ENCODE measurements at regions not wholly inside any gene's neighbourhood (a gene's known extent, or its start where the extent isn't known, plus 50 kb on each side); places are given as distances from the start of the nearest gene placed in this dataset.

DNA sequence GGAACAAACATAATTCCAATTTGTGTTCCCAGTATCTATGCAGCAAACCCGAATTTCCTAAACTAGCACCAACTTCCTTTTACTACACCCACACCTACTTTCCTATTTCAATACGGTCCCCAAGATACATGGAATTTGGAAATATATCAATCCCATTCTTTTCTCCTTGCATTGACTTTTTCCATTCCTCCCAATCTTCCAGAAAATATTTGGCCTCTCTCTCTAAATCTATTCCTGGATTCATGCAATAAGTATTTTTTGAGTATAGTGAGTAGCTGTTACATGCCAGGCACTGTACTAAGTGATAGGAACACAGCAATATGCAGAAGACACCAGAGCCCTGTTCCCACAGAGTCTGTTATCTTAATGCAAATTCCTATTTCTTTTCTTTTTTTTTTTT, 216.2 kb upstream of the PIK3R1 start:
- no peak for TF ChIP-seq RAD21 (IDR thresholded peaks at IDR 0.05; ENCODE audit: low read length)
- TF ChIP-seq POLR2AphosphoS5 (IDR thresholded peaks at IDR 0.05; ENCODE audit: low read depth, low read length): no peak
- TF ChIP-seq, protein P1, sequence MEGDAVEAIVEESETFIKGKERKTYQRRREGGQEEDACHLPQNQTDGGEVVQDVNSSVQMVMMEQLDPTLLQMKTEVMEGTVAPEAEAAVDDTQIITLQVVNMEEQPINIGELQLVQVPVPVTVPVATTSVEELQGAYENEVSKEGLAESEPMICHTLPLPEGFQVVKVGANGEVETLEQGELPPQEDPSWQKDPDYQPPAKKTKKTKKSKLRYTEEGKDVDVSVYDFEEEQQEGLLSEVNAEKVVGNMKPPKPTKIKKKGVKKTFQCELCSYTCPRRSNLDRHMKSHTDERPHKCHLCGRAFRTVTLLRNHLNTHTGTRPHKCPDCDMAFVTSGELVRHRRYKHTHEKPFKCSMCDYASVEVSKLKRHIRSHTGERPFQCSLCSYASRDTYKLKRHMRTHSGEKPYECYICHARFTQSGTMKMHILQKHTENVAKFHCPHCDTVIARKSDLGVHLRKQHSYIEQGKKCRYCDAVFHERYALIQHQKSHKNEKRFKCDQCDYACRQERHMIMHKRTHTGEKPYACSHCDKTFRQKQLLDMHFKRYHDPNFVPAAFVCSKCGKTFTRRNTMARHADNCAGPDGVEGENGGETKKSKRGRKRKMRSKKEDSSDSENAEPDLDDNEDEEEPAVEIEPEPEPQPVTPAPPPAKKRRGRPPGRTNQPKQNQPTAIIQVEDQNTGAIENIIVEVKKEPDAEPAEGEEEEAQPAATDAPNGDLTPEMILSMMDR (IDR thresholded peaks at IDR 0.05): no peak
- no peak for TF ChIP-seq TAF1 (IDR thresholded peaks at IDR 0.05; ENCODE audit: borderline replicate concordance, low read depth, low read length)
- no peak for TF ChIP-seq JUND (IDR thresholded peaks at IDR 0.05)
- TF ChIP-seq, protein P2, sequence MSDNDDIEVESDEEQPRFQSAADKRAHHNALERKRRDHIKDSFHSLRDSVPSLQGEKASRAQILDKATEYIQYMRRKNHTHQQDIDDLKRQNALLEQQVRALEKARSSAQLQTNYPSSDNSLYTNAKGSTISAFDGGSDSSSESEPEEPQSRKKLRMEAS (IDR thresholded peaks at IDR 0.05; ENCODE audit: low read depth): no peak
- TF ChIP-seq EP300 (IDR thresholded peaks at IDR 0.05; ENCODE audit: borderline replicate concordance in 1 of 2, low read depth in 1 of 2, low read length in 1 of 2): no peak
- no peak for TF ChIP-seq FOXM1 (IDR thresholded peaks at IDR 0.05; ENCODE audit: low read depth)
- TF ChIP-seq RFX5 (IDR thresholded peaks at IDR 0.05; ENCODE audit: low read length): no peak
